DMS 273 (cell line): ENCODE measurements at regions not wholly inside any gene's neighbourhood (a gene's known extent, or its start where the extent isn't known, plus 50 kb on each side); places are given as distances from the start of the nearest gene placed in this dataset.
A peak's percentile ranks its signal among the peaks of the same experiment; 100 is the strongest.

Source experiments
- DNase-seq: peaks from one replicate; lab custom pipeline; 2025; ENCODE audit not compliant: unreplicated experiment; lab: John Stamatoyannopoulos, UW

DNA sequence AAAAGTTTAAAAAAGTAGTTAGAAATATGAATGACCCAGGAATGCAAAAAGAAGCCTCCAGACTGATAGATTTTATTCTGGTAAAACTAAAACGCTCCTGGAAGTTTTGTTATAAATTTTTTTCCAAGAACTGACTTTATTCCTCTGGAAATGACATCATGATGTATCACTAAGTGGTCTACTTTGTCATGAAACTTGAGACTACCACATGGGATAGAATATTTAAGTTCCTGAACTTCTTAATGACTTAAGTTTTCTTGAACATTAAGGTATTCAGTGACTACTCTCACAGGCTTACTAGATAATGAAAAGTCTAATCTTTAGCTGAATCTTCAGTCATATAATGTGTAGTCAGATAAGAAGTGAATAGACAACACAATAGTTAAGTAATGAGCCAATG, 842.2 kb downstream of the USP25 start:
- DNase-seq = no peak

DNA sequence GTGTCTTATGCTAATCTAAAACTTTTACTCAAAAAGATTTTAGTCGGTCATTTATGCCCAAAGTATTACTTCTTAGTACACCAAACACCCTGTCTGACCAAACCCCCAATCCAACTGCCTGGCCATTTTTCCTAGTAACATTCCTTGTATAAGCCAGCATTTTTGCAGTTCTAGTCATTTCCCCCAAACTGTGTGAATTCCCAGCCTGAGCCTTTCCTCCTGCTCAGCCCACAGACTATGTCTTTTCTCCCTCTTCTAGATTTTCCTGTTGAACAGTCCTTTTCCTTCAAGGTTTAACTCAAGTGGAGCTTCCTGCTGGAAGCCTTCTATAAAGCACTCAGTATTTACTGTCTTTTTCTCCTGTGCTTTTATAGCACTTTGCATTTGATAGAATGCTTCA, 843.8 kb downstream of the USP25 start:
- no peak for DNase-seq

GRCh38 chr21:16577975-16578374, 848.2 kb downstream of the USP25 start:
- no peak for DNase-seq

GRCh38 chr21:16578912-16579311, 849.1 kb downstream of the USP25 start:
- no peak for DNase-seq

DNA sequence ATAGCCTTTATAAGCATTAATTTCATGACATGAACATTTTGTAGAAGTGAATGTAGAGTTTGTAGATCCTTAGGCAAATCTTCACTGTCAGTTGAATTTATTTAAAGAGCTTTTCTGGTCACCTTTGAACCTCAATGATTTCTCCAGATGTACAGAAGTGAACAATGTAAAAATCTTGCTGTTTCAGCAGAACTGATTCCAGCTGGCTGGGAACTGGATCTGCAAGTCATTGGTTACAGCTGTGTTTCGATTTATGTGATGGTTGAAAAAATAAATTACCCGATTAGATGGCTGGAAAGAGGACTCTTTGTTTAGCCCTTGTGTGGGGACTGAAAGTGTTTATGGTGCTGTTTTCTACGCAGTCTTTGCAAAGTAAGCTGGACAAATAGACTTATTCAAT, 849.8 kb downstream of the USP25 start:
- DNase-seq = no peak

GRCh38 chr21:16580661-16581060, 850.9 kb downstream of the USP25 start:
- DNase-seq = no peak

GRCh38 chr21:16583556-16583955, 853.8 kb downstream of the USP25 start:
- no peak for DNase-seq

- no peak for DNase-seq
Measured at GRCh38 chr21:16584756-16585155, 855.0 kb downstream of the USP25 start.

- DNase-seq = no peak
Measured at GRCh38 chr21:16585896-16586295, 856.1 kb downstream of the USP25 start.

DNA sequence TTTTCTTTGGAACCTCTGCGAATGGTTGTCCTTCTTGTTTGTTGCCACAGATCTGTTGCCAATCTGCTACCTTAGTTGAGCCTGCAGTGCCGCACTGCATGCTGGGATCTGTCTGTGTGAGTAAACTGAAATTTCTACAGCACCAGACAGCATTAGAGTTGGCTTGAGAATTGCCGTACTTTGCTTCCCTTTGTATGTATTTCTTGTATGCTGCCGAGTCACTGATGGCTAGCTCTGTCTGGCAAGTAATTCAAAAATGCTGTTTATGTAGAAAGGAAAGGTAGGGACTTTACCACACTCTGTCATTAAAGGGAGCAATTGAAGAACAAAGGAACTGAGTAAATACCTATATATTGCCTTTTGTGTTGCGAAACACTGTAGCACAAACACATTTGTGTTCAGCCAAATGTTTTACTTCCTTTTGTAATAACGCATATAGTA, 857.4 kb downstream of the USP25 start:
- peak; percentile 7 for DNase-seq

GRCh38 chr21:16587681-16588375, 858.0 kb downstream of the USP25 start:
- DNase-seq = no peak

- peak; percentile 76 for DNase-seq
Measured at GRCh38 chr21:16588433-16588860, 858.7 kb downstream of the USP25 start.

DNA sequence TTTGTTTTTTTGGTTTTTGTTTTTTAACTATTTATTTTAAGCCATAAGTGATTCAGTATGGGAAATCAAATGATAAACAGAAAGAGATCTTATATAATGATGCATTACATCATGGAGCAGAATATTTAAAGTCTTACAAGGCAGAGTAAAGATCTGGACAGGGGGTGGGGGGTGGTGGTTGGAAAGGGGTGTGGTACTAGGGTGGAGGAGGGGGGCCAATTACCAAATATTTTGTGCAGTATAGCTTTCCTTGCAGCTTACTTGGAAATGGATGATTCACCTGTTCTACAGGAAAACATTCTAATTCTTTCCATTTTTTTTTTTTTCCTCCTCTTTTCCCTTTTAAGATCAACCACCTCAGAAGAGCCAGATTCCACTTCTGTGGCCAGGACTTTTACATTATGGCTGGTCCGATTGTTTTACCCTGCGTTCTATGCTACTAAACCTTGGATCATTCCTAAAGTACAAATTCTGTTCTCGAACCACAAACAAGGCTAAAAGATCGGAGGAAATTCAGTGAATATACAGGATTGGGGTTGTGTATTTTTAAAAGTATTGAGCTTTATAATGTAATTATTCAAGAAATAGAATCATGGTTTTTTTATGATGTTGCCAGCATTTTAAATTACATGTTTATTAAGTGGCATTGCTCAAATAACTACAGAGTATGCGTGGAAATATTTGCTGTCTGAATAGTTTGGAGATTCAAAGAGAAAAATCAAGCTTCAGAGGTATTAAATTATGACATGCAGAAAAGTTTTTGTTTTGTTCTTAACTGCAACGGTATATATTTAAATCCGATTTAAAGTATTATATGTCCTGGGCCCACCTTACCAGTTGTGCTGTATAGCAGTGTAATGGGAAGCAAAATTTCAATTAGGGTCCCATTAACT, 859.5 kb downstream of the USP25 start:
- no peak for DNase-seq

- DNase-seq = no peak
Measured at GRCh38 chr21:16590186-16590585, 860.4 kb downstream of the USP25 start.

GRCh38 chr21:16590641-16591292, 861.0 kb downstream of the USP25 start:
- no peak for DNase-seq

- DNase-seq = no peak
Measured at GRCh38 chr21:16592381-16592780, 862.6 kb downstream of the USP25 start.

DNA sequence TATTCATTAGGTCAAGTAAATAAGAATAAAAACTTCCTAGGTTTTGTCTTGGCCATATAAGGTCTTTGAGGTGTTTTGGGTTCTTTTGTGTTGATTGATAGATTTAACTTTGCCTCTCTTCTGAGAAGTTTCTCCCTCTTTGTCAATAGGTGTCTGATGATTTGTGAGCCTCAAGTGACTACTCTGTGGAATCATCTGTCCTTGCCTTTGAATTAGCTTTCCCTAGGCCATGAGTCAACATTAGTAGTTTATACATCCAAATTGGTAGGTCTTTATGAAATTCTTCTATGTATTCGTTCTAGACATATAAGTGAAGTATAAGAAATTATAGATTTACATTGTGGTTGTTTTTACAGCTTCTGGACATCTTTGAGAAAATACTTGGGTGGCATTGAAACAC, 864.4 kb downstream of the USP25 start:
- DNase-seq = no peak

GRCh38 chr21:16596369-16596768, 866.6 kb downstream of the USP25 start:
- DNase-seq = no peak

GRCh38 chr21:16597753-16598152, 868.0 kb downstream of the USP25 start:
- no peak for DNase-seq

DNA sequence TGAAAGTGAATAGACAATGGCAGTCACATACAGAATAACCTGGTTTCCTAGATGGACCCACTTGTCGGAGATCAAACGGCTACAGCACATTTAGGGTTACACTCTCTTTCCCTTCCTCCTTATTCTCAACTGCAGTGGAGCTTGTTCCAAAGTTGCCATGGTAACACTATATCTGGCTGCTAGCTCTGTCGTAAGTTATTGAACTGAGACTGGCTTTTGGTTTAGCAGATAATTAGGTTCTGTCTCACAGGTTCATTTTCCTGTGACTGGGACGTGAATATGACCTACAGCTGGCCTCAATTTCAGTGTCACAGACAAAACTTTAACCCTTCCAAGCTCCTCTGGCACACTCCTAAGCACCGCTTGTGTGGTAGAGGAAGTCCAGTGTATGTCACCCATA, 875.8 kb downstream of the USP25 start:
- peak; percentile 7 for DNase-seq

DNA sequence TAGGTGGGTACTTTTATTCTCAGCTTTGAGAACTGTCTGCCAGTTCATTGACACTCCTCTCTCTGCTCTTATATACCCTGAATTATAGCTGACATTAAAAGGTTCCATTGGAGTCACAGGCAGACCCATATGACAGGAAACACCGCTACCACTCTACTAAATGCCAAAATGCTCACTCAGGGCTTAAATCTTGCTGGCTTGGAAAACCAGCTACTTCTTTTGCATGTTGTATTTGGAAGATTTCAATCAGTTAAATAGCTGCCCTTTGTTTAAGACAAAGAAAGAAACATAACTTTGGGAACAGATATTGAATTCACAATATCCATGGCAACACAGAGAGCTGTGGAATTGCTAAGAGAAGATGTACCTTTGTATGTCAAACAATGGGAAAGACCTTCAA, 876.5 kb downstream of the USP25 start:
- DNase-seq = no peak
